Activated T-helper 17 cell treated with anti-CD3 and anti-CD28 coated beads, Interleukin-2, amount 50 U/mL, for 72 hours (primary cell): ENCODE measurements at regions not wholly inside any gene's neighbourhood (a gene's known extent, or its start where the extent isn't known, plus 50 kb on each side); places are given as distances from the start of the nearest gene placed in this dataset.
"Not testable (repeated sequence)": the region's sequence is repeated elsewhere in the genome, so short reads cannot be mapped to it uniquely, and the experiment has no call there.

Experiments
- ATAC-seq: fragments of 150-1000 bp; cut with Tn5 transposase; replicated peaks from 2 replicates; pipeline ENCODE4 v1.10.0; 2021; ENCODE audit warnings: mild to moderate bottlenecking, moderate library complexity
- H3K27ac Mint-ChIP-seq: one replicate; pipeline ENCODE4 v1.8.0; 2022; ENCODE audit warnings: mixed read lengths
- H3K27me3 Mint-ChIP-seq: one replicate; pipeline ENCODE4 v1.8.0; 2022; ENCODE audit warnings: mixed read lengths
- H3K36me3 Mint-ChIP-seq: one replicate; pipeline ENCODE4 v1.8.0; 2022; ENCODE audit warnings: low read depth, mild to moderate bottlenecking, mixed read lengths
- H3K4me1 Mint-ChIP-seq: one replicate; pipeline ENCODE4 v1.8.0; 2022; ENCODE audit warnings: mixed read lengths
- H3K4me3 Mint-ChIP-seq: one replicate; pipeline ENCODE4 v1.8.0; 2022; ENCODE audit warnings: mild to moderate bottlenecking, mixed read lengths
- H3K9me3 Mint-ChIP-seq: one replicate; pipeline ENCODE4 v1.8.0; 2022; ENCODE audit warnings: mixed read lengths

DNA sequence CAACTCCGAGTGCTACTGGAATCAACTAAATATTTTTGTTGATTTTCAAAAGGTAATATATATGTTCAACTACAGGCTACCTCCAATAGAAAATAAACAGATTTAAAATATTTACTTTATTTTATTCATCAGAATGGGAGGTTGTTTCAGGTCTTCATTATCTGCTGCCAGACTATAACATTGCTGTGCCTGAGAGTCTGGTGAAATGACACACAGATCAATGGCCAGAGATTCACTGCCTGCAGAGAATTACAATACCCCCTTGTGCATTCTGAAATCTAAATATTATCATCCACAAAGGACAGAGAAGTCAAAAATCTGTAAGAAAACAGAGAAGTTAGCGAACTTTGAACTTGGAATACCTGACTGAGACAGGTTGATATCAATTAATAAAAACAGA is 667.8 kb upstream of the GJE1 start:
- H3K4me1 Mint-ChIP-seq: peaks cover 3% of the 10 kb centered on the region
- no peaks in the 10 kb centered on the region for H3K36me3 Mint-ChIP-seq
- no peaks in the 10 kb centered on the region for H3K9me3 Mint-ChIP-seq
- ATAC-seq: no peak
- H3K27ac Mint-ChIP-seq: no peak overlapping the region
- H3K4me3 Mint-ChIP-seq: no peak overlapping the region
- H3K27me3 Mint-ChIP-seq: no peaks in the 10 kb centered on the region

DNA sequence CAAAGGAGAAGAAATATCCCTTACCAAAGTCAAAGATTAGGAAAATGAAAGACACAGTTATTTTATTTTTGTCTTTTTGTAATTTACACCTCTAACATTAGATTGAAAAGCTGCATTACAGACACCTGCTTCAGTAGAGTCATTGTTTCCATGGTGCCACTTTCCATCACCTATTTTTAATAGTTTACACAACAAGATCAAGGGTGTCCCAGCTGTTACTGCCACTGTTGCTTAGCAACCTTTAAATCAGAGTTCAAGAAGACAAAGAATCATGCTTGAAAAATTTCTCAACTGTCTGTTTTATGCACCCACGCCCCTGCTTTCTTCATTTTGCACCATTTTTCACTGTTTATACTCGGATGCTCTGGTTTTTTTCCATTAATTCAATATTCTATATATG is 668.2 kb upstream of the GJE1 start:
- no peak for ATAC-seq
- no peaks in the 10 kb centered on the region for H3K27me3 Mint-ChIP-seq
- no peak overlapping the region for H3K27ac Mint-ChIP-seq
- no peak overlapping the region for H3K4me3 Mint-ChIP-seq
- no peaks in the 10 kb centered on the region for H3K36me3 Mint-ChIP-seq
- H3K4me1 Mint-ChIP-seq: peaks cover 3% of the 10 kb centered on the region
- H3K9me3 Mint-ChIP-seq: no peaks in the 10 kb centered on the region

DNA sequence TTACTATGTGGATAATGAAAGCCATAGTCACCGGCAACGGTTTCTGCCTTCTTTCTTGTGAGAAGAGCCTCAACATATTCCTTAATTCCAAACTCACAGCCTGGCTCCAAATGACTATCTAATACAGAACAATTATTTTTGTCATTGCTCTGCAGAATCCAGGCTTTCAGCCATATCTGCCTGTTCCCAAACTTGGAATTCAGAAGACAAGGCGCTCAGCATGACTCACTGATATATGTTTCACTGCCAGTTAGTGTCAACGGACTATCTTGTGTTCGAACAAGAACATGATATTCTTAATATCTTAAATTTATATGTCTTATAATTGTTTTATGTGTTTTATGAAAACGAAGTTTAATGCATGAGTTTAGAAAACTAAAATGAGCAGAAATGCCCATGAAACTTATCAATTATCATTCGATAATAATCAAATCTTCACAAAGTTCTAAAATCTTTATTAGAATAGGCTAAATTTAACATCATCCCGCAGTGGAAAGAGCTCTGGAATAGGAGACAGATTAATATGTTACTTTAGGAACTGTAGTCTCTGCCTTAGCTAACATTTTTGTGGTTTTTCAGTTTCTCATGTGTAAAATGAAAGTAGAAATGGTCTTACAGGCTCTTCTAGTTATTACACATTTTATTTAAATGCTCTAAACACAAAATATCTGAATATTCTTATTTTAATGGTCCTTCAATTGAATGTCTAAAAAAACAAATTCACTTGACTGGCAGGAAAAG is 669.3 kb upstream of the GJE1 start:
- Mint-ChIP-seq H3K27me3 (no peaks in the 10 kb centered on the region), H3K9me3 (no peaks in the 10 kb centered on the region), H3K4me3 (no peak overlapping the region), H3K4me1 (peaks cover 3% of the 10 kb centered on the region), H3K27ac (no peak overlapping the region), H3K36me3 (no peaks in the 10 kb centered on the region)
- peak; percentile 55 for ATAC-seq

DNA sequence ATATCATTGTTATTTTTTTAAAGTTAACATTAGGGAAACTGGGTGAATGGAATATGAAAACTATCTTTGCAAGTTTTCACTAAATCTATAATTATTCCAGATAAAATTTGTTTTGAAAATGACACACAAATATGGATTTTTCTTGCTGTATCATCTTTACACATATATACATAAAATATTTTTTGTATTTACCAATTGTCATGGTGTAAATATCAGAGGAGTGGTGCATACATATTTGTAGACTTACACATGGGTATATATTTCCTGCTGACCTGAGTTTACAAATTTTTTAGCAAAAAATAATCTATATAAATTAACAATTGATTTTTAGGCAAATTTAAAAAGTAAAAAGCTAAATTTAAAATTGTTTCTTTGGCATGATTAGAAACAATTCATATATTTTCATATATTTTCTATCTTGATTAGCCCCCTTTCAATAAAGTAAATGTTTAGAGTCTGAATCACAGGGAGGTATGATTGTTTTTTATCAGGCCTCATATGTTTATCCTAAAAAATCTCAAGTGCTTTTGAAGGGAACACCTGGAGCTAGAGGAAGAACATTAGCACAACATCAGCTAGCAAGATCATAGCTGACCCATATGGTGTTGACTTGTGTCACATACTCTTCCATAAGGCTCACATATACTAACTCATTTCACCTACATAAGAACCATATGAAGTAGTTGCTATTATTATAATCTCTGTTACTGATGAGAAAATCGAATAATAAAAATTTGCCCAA is 671.8 kb upstream of the GJE1 start:
- H3K36me3 Mint-ChIP-seq: no peaks in the 10 kb centered on the region

DNA sequence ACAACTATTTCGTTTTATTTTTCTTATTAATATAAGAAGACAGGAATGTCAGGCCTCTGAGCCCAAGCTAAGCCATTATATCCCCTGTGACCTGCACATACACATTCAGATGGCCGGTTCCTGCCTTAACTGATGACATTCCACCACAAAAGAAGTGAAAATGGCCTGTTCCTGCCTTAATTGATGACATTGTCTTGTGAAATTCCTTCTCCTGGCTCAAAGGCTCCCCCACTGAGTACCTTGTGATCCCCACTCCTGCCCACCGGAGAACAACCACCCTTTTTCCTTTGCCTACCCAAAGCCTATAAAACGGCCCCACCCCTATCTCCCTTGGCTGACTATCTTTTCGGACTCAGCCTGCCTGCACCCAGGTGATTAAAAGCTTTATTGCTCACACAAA is 672.5 kb upstream of the GJE1 start:
- H3K27me3 Mint-ChIP-seq, H3K4me3 Mint-ChIP-seq, H3K36me3 Mint-ChIP-seq, H3K9me3 Mint-ChIP-seq, H3K27ac Mint-ChIP-seq, H3K4me1 Mint-ChIP-seq, ATAC-seq: not testable (repeated sequence)

More for the DNA sequence above, 671.8 kb upstream of the GJE1 start:
- no peaks in the 10 kb centered on the region for H3K27me3 Mint-ChIP-seq
- H3K4me3 Mint-ChIP-seq: no peak overlapping the region
- peaks cover 3% of the 10 kb centered on the region for H3K4me1 Mint-ChIP-seq
- H3K9me3 Mint-ChIP-seq: no peaks in the 10 kb centered on the region
- ATAC-seq: no peak
- H3K27ac Mint-ChIP-seq: no peak overlapping the region

DNA sequence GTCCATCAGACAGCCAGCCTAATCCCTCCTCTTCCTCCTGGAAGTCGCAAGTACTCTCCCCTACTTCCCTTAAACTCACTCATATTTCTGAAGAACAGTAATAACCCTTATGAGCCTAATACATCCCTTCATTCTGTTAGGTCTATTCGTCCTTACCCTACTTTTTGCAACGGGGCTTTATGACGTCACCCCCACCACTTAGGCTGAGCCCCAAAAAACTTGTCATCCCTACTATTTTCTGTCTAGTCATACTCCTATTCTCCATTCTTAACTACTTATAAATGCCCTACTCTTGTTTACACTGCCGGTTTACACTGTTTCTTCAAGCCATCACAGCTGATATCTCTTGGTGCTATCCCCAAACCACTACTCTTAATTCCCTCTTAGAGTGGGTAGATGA is 674.7 kb upstream of the GJE1 start:
- not testable (repeated sequence) for H3K27me3 Mint-ChIP-seq, H3K9me3 Mint-ChIP-seq, H3K4me1 Mint-ChIP-seq, ATAC-seq, H3K27ac Mint-ChIP-seq, H3K4me3 Mint-ChIP-seq, H3K36me3 Mint-ChIP-seq

DNA sequence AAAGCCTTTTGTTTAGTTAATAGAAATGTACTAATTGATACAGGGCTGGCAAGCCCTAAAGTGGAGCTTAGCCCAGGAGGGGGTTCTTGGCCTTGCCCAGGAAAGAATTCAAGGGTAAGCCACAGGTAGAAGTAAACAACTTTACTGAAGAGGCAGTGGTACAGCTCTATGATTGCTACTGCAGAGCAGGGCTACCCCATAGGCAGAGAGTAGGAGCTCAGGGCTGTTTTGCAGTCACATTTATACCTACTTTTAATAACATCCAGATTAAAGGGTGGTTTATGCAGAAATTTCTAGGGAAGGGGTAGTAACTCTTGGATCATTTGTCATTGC is 680.4 kb upstream of the GJE1 start:
- Mint-ChIP-seq H3K4me3 (no peak overlapping the region), H3K27ac (no peak overlapping the region), H3K36me3 (no peaks in the 10 kb centered on the region), H3K4me1 (no peaks in the 10 kb centered on the region), H3K9me3 (no peaks in the 10 kb centered on the region), H3K27me3 (no peaks in the 10 kb centered on the region)
- ATAC-seq: no peak

DNA sequence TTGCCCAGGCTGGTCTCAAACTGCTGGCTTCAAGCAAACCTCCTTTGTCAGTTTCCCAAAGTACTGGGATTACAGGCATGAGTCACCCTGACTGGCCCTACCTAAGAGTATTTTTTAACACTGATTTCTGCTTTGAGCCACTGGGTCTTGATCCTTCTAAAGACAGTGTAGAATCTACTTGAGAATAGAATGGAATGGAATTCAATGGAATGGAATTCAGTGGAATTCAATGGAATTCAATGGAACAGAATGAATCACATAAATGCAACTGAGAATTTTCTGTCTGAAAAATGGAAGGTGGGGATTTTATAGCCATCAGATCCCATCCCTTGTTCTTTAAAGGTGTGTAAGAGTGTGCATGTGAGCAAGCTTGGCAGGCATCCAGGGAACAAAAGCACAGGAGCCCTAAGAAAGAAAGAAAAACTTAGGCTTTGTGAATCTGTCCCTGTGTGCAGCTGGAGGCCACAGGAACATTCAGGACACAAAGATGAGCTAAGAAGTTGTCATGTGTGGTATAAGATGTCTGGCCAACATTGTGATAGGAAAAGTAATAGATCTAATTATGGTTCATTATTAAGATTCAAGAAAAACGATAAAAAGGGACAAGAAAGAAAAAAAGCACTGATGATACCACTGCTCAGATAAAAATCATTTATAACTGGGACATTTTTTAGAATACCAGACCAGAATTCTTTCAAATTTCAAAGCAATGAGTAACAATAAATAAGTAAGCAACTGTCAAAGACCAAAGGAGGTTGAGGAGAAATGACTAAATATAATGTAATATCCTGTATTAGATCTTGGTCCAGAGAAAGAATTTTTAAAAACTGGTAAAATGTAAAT is 681.0 kb upstream of the GJE1 start:
- H3K4me3 Mint-ChIP-seq: no peak overlapping the region
- H3K9me3 Mint-ChIP-seq: no peaks in the 10 kb centered on the region
- H3K27me3 Mint-ChIP-seq: no peaks in the 10 kb centered on the region
- H3K4me1 Mint-ChIP-seq: no peaks in the 10 kb centered on the region
- no peaks in the 10 kb centered on the region for H3K36me3 Mint-ChIP-seq
- no peak for ATAC-seq
- no peak overlapping the region for H3K27ac Mint-ChIP-seq

DNA sequence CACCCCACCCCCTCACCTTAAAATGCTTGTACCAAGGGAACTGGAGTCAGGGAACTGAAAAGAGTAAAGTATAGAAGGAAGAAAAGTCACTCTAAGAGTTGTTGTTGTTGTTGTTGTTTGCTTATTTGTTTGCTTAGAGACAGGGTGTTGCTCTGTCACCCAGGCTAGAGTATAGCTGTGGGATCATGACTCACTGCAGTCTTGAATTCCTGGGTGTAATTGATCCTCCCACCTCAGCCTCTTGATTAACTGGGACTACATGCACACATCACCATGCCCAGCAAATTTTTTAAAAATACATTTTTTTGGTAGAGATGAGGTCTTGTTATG is 681.6 kb upstream of the GJE1 start:
- peak overlapping the region; percentile 34 for H3K27ac Mint-ChIP-seq
- no peak for ATAC-seq

DNA sequence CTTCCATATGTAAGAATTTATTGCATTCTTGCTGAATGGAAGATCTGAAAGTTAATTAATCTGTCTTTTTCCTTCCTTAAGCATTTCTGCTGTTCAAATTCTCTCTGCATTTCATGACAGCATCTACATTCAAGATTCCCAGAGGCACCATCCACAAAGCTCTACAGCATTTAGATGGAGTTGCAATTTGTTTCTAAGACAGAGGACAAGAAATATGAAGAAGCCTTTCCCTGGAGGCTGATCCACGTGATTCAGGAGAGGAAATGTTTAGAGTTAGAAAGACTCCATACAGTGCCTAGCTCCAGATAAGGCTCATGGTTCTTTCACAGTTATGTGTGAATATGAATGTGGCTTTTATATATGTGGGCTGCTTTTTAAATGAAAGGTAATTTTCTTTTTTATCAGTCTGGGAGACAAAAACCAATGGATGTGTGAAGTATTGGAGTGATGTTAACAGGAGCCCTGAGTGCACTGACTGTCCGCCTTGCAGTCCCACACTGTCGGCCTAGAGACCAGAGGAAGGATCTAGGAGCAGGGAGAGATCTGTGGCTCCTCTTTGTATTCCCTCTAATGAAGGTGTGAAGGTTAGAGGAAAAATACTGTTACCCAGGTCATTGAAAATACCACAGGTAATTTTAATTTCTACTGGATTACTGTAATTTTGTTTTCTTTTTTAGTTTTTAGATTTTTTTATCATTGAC is 686.6 kb upstream of the GJE1 start:
- no peak overlapping the region for H3K27ac Mint-ChIP-seq
- H3K9me3 Mint-ChIP-seq: no peaks in the 10 kb centered on the region
- H3K36me3 Mint-ChIP-seq: no peaks in the 10 kb centered on the region
- peaks cover 4% of the 10 kb centered on the region for H3K27me3 Mint-ChIP-seq
- no peak overlapping the region for H3K4me3 Mint-ChIP-seq
- no peak for ATAC-seq
- no peaks in the 10 kb centered on the region for H3K4me1 Mint-ChIP-seq

More for the DNA sequence above, 681.6 kb upstream of the GJE1 start:
- Mint-ChIP-seq H3K4me3 (no peak overlapping the region), H3K36me3 (no peaks in the 10 kb centered on the region), H3K27me3 (peaks cover 1% of the 10 kb centered on the region), H3K4me1 (no peaks in the 10 kb centered on the region), H3K9me3 (no peaks in the 10 kb centered on the region)

DNA sequence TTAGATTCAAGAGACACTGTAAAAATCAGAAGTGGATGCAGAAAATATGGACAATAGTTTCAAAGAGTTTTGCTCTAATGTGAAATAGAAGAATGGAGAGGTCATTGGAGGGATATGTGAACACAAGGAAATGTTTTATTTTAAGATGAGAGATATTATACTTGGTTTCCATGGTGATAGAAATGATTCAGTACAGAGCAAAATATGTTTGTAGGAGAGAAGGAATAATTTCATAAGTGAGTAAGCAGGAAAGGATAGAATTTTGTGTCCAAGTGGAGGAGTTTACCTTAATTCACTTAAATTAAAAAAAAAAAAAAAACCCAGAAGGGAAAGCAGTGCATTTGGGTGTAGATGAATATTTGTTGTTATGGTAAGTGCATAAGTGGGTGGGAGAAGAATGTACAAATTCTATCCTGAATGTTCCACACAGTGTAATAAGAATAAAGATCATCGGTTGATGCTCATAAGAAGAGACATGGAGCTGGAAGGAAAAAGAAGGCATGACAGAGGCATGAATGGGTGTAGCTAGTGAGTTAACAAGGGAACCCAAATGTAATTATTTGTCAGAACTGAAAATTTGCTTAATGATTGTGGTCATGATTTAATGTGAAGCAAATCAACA is 688.9 kb upstream of the GJE1 start:
- ATAC-seq: no peak
- Mint-ChIP-seq H3K36me3 (no peaks in the 10 kb centered on the region), H3K9me3 (no peaks in the 10 kb centered on the region), H3K27ac (no peak overlapping the region), H3K4me1 (no peaks in the 10 kb centered on the region), H3K27me3 (peaks cover 4% of the 10 kb centered on the region), H3K4me3 (no peak overlapping the region)

DNA sequence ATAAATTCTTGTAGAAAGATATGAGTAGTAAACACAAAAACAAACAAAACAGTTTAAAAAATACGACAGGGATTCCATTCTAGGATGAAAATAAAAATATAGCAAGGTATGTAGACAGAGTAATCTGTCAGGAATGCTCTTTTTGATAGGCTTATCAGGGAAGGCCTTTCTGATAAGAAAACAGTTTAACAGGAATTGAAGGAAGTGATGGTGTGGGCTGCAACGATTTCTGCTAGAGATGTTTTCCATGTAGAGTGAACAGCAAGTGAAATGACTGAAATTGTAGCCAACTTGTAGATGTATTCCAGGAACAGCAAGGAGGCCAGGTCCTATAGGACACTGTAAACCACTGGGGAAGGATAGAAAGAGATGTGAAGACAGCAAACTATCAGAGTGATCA is 689.7 kb upstream of the GJE1 start:
- Mint-ChIP-seq H3K9me3 (no peaks in the 10 kb centered on the region), H3K36me3 (no peaks in the 10 kb centered on the region), H3K27me3 (peaks cover 4% of the 10 kb centered on the region), H3K27ac (no peak overlapping the region), H3K4me3 (no peak overlapping the region), H3K4me1 (no peaks in the 10 kb centered on the region)
- no peak for ATAC-seq

DNA sequence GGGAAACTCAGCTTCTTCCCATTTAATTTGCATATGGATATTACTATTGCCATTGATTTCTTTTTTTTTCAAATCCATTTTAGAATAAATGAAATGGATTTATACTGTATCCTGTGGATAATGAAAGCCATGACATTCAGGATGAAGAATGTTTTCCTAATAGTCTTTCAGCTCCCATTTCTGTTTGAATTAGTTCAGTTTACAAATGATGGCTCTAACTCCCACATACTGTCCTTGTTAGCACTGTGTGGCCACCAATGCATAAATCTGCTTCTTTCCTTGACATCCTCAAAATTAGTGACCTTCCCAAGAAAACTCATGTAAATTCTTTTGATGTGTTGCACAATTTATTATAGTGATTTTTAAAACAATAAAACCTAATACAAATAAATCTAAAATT is 693.2 kb upstream of the GJE1 start:
- Mint-ChIP-seq H3K27ac (no peak overlapping the region), H3K4me1 (no peaks in the 10 kb centered on the region), H3K9me3 (no peaks in the 10 kb centered on the region), H3K36me3 (no peaks in the 10 kb centered on the region), H3K4me3 (no peak overlapping the region), H3K27me3 (no peaks in the 10 kb centered on the region)
- no peak for ATAC-seq

DNA sequence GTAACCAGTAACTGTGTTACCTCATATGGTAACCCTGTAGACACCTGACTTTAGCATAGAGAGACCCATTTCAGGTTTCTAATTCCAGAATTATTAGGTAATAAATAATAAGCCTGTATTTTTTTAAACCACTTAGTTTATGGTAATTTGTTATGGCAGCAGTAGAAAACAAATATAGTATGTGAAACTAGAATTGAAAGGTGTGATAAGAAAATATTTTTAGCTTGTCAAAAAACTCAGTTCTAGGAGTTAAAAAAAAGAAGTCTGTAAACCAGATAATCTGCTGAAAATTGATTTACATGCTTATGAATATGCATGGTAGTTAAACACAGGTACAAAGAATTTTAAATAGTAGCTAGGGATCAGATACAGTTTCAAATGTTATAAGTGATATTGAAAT is 695.0 kb upstream of the GJE1 start:
- H3K9me3 Mint-ChIP-seq: no peaks in the 10 kb centered on the region
- H3K4me1 Mint-ChIP-seq: no peaks in the 10 kb centered on the region
- no peak for ATAC-seq
- H3K36me3 Mint-ChIP-seq: no peaks in the 10 kb centered on the region
- H3K27me3 Mint-ChIP-seq: no peaks in the 10 kb centered on the region
- H3K4me3 Mint-ChIP-seq: no peak overlapping the region
- no peak overlapping the region for H3K27ac Mint-ChIP-seq
